ENCODE measurements at regions not wholly inside any gene's neighbourhood (a gene's known extent, or its start where the extent isn't known, plus 50 kb on each side); places are given as distances from the start of the nearest gene placed in this dataset.

DNA sequence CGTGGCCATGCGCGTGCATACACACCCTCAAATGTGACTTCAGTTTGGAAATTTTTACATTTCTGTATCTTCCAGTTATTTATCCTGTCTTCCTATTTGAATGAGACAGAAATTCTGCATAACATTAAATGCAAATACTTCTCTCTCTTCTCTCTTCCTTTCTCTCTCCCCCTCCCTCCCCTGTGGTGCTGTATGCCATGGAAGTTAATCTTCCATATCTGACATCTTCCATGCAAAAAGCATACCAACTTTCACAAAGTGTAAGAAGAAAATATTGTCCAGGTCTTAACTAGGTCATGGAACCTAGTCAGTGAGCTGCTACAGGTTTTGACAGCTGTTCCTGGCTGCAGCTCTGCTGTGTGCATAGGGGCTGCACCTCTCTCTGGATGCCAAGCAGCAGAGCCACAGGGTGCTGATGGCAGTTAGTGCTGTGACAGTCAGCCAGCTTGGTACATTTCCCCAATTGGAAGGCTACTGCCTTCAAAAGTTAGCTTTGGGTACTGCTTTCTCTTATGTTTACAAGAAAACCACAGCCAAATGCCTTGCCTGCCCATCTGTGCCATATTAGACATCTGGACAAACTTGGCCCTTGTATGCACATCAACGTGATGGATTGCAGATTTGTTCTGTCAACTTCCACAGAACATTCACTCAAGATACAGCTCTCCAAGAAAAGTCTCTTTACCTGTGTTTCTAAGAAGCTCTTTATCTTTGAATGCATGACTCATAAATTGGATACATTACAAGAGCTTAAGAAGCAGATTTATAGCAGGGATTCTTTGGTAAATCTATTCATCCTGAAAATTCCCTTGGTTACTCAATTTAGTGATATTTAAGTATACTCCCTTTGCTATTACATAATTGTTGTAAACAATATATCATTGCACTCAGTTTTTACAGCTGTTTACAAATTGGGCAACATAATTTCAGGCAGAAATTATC lies 623.8 kb downstream of the EPHA5 start:
- Histone ChIP-seq H3K36me3 (ENCODE audit: insufficient read depth, low read length) (no peaks in the 10 kb centered on the region), H3K27me3 (ENCODE audit: insufficient read depth, low read length) (peaks cover 7% of the 10 kb centered on the region; the same call in 1 of the 2 replicates), H3K79me2 (ENCODE audit: control insufficient read depth, insufficient read depth, low read length, unreplicated experiment) (no peaks in the 10 kb centered on the region), H2AFZ (ENCODE audit: low read length, unreplicated experiment) (no peak overlapping the region), H3K4me1 (ENCODE audit: control insufficient read depth, insufficient read depth, low read length, unreplicated experiment) (no peaks in the 10 kb centered on the region), H3K27ac (ENCODE audit: low read depth, low read length) (no peak overlapping the region), H3K4me3 (ENCODE audit: low read depth, low read length) (no peak overlapping the region)

DNA sequence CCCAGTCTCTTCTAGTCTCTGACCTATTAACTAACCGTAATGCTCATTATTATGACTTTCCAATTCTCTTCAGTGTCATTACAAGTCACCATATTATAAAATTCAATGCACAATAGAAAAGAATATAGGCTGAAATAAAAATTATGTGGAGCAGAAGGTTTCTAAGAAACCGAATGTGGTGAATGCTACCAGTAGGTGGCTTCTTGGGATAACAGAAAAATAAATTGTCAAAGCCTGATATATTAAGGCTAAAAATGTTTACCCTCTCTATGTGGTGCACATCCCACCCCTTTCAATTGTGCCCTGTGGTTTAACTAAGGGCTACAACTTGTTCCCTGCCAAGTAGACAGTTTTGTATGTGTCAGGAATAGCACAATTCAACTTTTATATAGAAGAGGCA lies 624.6 kb upstream of the TECRL start:
- Histone ChIP-seq H3K4me1 (ENCODE audit: control insufficient read depth, insufficient read depth, low read length, unreplicated experiment) (no peaks in the 10 kb centered on the region), H2AFZ (ENCODE audit: low read length, unreplicated experiment) (no peak overlapping the region), H3K79me2 (ENCODE audit: control insufficient read depth, insufficient read depth, low read length, unreplicated experiment) (no peaks in the 10 kb centered on the region), H3K36me3 (ENCODE audit: insufficient read depth, low read length) (no peaks in the 10 kb centered on the region), H3K4me3 (ENCODE audit: low read depth, low read length) (no peak overlapping the region), H3K27ac (ENCODE audit: low read depth, low read length) (no peak overlapping the region), H3K27me3 (ENCODE audit: insufficient read depth, low read length) (peaks cover 34% of the 10 kb centered on the region)

DNA sequence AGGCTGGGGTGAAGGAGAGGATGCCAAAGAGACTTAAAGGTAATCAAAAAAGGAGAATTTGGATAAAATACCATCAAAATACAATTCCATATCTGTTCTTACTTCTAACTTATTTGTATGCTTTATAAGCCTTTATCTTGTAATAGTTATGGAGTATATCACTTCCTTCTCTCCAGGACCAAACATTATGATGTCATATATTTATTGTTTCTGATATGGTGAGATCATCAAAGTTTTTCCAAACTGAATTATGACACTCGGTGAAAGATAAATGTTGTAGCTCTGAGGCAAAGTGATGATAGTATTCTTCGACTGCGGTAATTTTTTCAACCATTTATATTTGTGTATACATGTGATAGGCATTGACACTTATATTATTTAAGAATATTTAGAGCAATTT lies 619.3 kb upstream of the TECRL start:
- no peak overlapping the region for H3K4me3 ChIP-seq (ENCODE audit: low read depth, low read length)
- no peaks in the 10 kb centered on the region for H3K4me1 ChIP-seq (ENCODE audit: control insufficient read depth, insufficient read depth, low read length, unreplicated experiment)
- no peaks in the 10 kb centered on the region for H3K27me3 ChIP-seq (ENCODE audit: insufficient read depth, low read length)
- no peak overlapping the region for H2AFZ ChIP-seq (ENCODE audit: low read length, unreplicated experiment)
- H3K36me3 ChIP-seq (ENCODE audit: insufficient read depth, low read length), result no peaks in the 10 kb centered on the region
- no peaks in the 10 kb centered on the region for H3K79me2 ChIP-seq (ENCODE audit: control insufficient read depth, insufficient read depth, low read length, unreplicated experiment)
- no peak overlapping the region for H3K27ac ChIP-seq (ENCODE audit: low read depth, low read length)

DNA sequence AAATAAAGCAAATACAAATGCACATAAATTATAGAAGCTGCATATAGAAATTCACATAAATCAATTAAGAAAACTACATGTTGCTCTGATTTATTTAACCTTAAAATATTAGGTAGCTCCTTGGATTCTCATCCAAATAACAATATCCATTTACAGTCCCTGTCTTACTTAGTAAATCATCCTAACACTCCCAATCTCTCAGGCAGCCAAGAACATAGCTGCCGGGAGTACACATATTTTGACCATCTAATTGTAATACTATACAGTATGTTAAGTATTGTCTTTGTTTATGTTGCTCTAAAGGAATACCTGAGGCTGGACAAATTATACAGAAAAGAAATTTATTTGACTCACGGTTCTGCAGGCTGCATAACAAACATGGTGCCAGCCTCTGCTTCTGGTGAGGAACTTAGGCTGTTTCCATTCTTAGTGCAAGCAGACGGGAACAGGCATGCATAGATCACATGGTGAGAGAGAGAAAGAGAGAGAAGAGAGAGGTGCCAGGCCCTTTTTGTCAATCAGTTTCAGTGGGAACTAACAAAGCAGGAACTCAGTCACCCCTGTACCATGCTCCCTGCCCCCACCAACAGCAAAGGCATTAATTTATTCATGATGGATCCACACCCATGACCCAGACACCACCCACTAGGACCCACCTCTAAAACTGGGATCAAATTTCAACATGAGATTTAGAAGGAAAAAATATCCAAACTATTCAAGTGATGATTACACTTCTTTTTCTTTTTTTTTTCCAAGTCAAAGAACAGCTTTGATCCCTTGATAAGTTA lies 614.8 kb upstream of the TECRL start:
- Histone ChIP-seq H3K27ac (ENCODE audit: low read depth, low read length) (no peak overlapping the region), H3K36me3 (ENCODE audit: insufficient read depth, low read length) (no peaks in the 10 kb centered on the region), H3K27me3 (ENCODE audit: insufficient read depth, low read length) (no peaks in the 10 kb centered on the region), H3K4me1 (ENCODE audit: control insufficient read depth, insufficient read depth, low read length, unreplicated experiment) (no peaks in the 10 kb centered on the region), H2AFZ (ENCODE audit: low read length, unreplicated experiment) (no peak overlapping the region), H3K79me2 (ENCODE audit: control insufficient read depth, insufficient read depth, low read length, unreplicated experiment) (no peaks in the 10 kb centered on the region), H3K4me3 (ENCODE audit: low read depth, low read length) (no peak overlapping the region)

DNA sequence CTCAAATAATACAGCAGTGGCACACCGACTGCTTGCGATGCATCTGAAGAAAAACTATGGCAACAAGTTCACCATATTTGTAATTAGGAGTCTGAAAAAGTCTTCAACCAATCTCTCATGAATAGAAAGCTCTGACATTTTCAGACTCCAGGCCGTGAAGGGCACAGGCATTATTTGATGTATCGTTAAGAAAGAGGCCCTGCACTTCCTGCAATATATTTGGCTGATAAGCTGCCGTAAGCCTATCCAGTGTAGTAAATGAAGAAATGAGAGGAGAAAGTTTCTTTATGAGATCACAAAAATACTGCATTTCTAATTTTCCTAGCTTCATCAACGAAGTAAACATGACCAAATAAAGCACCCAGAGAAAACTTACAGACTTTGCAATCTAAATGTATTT lies 613.8 kb upstream of the TECRL start:
- Histone ChIP-seq H2AFZ (ENCODE audit: low read length, unreplicated experiment) (no peak overlapping the region), H3K4me3 (ENCODE audit: low read depth, low read length) (no peak overlapping the region), H3K4me1 (ENCODE audit: control insufficient read depth, insufficient read depth, low read length, unreplicated experiment) (no peaks in the 10 kb centered on the region), H3K79me2 (ENCODE audit: control insufficient read depth, insufficient read depth, low read length, unreplicated experiment) (no peaks in the 10 kb centered on the region), H3K36me3 (ENCODE audit: insufficient read depth, low read length) (no peaks in the 10 kb centered on the region), H3K27ac (ENCODE audit: low read depth, low read length) (no peak overlapping the region), H3K27me3 (ENCODE audit: insufficient read depth, low read length) (no peaks in the 10 kb centered on the region)

DNA sequence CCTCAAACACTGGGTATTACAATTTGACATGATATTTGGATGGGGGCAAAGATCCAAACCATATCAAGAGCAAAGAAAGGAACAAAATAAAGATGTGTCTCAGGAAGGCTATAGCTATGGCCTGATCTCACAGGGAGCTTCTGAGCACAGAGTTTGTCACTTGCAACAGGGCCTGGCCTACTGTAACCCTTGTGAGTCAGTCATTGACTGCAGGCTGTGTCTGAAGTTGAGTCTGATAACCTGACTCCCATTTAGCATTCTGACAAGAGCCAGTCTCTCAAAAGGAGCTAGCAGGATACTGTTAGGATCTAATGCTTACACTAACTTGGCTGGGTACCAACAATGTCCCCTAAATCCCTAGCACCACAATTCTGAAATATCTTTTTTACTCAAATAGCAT lies 612.5 kb upstream of the TECRL start:
- Histone ChIP-seq H3K27me3 (ENCODE audit: insufficient read depth, low read length) (no peaks in the 10 kb centered on the region), H3K79me2 (ENCODE audit: control insufficient read depth, insufficient read depth, low read length, unreplicated experiment) (no peaks in the 10 kb centered on the region), H3K36me3 (ENCODE audit: insufficient read depth, low read length) (no peaks in the 10 kb centered on the region), H3K4me3 (ENCODE audit: low read depth, low read length) (no peak overlapping the region), H3K27ac (ENCODE audit: low read depth, low read length) (no peak overlapping the region), H2AFZ (ENCODE audit: low read length, unreplicated experiment) (no peak overlapping the region), H3K4me1 (ENCODE audit: control insufficient read depth, insufficient read depth, low read length, unreplicated experiment) (no peaks in the 10 kb centered on the region)

DNA sequence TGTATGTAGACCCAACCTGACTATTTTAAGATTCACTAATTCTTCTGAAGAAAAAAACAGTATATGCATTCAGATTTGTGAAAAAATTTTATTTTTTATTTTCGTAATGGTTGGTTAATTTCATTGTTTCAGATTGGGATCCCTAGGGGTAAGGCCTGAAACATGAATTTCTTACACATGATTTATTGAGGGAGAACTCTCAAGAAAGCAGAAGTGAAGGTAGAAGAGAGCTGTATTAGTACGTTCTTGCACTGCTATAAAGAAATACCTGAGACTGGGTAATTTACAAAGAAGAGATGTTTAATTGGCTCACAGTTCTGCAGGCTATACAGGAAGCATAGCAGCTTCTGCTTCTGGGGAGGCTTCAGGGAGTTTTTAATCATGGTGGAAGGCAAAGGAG lies 611.9 kb upstream of the TECRL start:
- Histone ChIP-seq H3K4me3 (ENCODE audit: low read depth, low read length) (no peak overlapping the region), H3K36me3 (ENCODE audit: insufficient read depth, low read length) (no peaks in the 10 kb centered on the region), H3K4me1 (ENCODE audit: control insufficient read depth, insufficient read depth, low read length, unreplicated experiment) (no peaks in the 10 kb centered on the region), H3K79me2 (ENCODE audit: control insufficient read depth, insufficient read depth, low read length, unreplicated experiment) (no peaks in the 10 kb centered on the region), H2AFZ (ENCODE audit: low read length, unreplicated experiment) (no peak overlapping the region), H3K27ac (ENCODE audit: low read depth, low read length) (no peak overlapping the region), H3K27me3 (ENCODE audit: insufficient read depth, low read length) (no peaks in the 10 kb centered on the region)

DNA sequence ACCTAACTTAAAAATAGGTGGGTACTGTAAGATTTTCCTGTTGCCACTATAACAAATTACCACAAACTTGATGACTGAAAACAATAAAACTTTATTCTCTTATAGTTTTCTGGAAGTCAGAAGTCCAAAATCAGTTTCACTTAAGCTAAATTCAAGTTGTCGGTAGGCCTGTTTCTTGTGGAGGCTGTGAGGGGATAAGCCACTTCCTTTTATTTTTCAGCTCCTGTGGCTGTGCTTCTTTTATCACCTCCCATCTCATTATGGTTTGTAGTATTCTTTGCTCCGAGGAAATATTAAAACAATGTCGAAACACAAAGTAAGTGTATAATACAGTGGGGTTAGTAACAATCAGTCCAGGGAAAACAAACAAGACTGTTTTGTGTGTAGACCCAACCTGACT lies 610.5 kb upstream of the TECRL start:
- Histone ChIP-seq H2AFZ (ENCODE audit: low read length, unreplicated experiment) (no peak overlapping the region), H3K27ac (ENCODE audit: low read depth, low read length) (no peak overlapping the region), H3K4me1 (ENCODE audit: control insufficient read depth, insufficient read depth, low read length, unreplicated experiment) (no peaks in the 10 kb centered on the region), H3K36me3 (ENCODE audit: insufficient read depth, low read length) (no peaks in the 10 kb centered on the region), H3K27me3 (ENCODE audit: insufficient read depth, low read length) (no peaks in the 10 kb centered on the region), H3K79me2 (ENCODE audit: control insufficient read depth, insufficient read depth, low read length, unreplicated experiment) (no peaks in the 10 kb centered on the region), H3K4me3 (ENCODE audit: low read depth, low read length) (no peak overlapping the region)

DNA sequence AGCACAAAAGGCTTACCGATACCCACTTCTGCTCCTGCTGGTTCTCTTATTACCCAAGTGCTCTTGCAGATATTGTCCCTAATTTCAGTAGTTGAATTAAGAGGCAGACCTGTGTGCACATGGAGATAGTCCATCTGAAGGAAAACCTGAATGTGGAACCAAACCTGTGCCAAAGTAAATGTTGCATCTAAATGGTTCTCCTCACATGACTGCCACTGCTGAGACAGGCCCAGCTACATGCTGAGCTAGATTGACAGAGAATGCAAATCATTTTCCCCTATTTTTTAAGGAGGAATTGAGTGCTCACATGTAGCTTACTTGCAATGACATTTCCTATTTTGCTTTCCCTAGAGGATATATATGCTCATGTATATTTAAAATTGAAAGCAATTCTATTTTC lies 609.1 kb upstream of the TECRL start:
- Histone ChIP-seq H3K36me3 (ENCODE audit: insufficient read depth, low read length) (no peaks in the 10 kb centered on the region), H3K4me3 (ENCODE audit: low read depth, low read length) (no peak overlapping the region)

DNA sequence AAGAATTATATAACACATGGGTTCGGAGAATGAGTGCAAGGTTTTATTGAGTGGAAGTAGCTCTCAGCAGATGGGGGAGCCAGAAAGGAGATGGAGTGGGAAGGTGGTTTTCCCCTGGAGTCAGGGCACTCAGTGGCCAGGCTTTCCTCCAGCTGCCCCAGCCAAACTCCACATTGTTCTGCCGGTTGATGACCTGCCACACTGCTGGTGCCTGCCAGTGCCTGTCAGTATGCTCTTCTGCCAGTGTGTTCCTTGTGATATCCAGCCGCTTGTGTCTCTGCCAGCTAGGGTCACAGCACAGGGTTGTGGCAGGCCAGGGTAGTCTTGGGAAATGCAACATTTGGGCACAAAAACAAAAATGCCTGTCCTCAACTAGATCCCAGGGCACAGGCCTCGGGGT lies 604.8 kb upstream of the TECRL start:
- Histone ChIP-seq H3K27me3 (ENCODE audit: insufficient read depth, low read length) (no peaks in the 10 kb centered on the region), H3K36me3 (ENCODE audit: insufficient read depth, low read length) (no peaks in the 10 kb centered on the region), H3K4me3 (ENCODE audit: low read depth, low read length) (no peak overlapping the region), H3K27ac (ENCODE audit: low read depth, low read length) (no peak overlapping the region), H3K4me1 (ENCODE audit: control insufficient read depth, insufficient read depth, low read length, unreplicated experiment) (no peaks in the 10 kb centered on the region), H3K79me2 (ENCODE audit: control insufficient read depth, insufficient read depth, low read length, unreplicated experiment) (no peaks in the 10 kb centered on the region), H2AFZ (ENCODE audit: low read length, unreplicated experiment) (no peak overlapping the region)

More for the DNA sequence above, 609.1 kb upstream of the TECRL start:
- Histone ChIP-seq H3K27ac (ENCODE audit: low read depth, low read length) (no peak overlapping the region), H2AFZ (ENCODE audit: low read length, unreplicated experiment) (no peak overlapping the region), H3K4me1 (ENCODE audit: control insufficient read depth, insufficient read depth, low read length, unreplicated experiment) (no peaks in the 10 kb centered on the region), H3K27me3 (ENCODE audit: insufficient read depth, low read length) (no peaks in the 10 kb centered on the region), H3K79me2 (ENCODE audit: control insufficient read depth, insufficient read depth, low read length, unreplicated experiment) (no peaks in the 10 kb centered on the region)
